ENCODE measurements at regions not wholly inside any gene's neighbourhood (a gene's known extent, or its start where the extent isn't known, plus 50 kb on each side); places are given as distances from the start of the nearest gene placed in this dataset.
A peak's percentile ranks its signal among the peaks of the same experiment; 100 is the strongest.

DNA sequence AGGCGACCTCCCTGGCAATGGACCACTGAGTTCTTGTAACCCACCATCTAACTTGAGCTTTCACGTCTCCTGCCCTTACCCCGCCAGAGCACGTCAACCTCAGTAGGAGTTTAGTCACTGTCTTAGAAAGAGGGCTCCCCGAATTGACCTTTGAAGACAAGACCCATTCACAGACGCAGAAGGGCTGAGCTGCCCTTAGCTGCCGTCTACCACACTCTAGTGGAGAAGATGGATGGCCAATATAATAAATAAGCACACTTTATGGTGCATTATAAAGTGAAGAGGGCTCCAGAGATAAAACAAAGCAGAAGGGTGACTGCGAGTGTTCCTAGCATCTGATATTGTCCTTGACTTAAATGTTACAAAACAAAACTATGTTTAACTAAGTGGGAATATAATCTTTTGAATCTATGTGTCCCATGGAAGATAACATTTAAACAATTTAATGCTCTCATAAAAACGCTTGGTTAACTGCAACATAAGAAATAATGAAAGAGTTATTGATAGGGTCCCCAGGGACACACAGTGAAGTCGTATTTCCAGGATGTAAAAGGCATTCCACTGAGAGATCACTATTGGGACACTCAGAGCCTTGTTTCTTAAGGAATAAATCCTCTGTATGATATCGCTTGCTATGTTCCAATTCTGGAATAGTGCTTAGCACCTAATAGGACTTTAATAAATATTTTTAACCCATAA, 261.1 kb downstream of the THBS2 start:
- TF ChIP-seq EP300 (IDR thresholded peaks at IDR 0.05; ENCODE audit: borderline replicate concordance) (no peak), TEAD4 (IDR thresholded peaks at IDR 0.05) (no peak)
- TF ChIP-seq, protein P1, sequence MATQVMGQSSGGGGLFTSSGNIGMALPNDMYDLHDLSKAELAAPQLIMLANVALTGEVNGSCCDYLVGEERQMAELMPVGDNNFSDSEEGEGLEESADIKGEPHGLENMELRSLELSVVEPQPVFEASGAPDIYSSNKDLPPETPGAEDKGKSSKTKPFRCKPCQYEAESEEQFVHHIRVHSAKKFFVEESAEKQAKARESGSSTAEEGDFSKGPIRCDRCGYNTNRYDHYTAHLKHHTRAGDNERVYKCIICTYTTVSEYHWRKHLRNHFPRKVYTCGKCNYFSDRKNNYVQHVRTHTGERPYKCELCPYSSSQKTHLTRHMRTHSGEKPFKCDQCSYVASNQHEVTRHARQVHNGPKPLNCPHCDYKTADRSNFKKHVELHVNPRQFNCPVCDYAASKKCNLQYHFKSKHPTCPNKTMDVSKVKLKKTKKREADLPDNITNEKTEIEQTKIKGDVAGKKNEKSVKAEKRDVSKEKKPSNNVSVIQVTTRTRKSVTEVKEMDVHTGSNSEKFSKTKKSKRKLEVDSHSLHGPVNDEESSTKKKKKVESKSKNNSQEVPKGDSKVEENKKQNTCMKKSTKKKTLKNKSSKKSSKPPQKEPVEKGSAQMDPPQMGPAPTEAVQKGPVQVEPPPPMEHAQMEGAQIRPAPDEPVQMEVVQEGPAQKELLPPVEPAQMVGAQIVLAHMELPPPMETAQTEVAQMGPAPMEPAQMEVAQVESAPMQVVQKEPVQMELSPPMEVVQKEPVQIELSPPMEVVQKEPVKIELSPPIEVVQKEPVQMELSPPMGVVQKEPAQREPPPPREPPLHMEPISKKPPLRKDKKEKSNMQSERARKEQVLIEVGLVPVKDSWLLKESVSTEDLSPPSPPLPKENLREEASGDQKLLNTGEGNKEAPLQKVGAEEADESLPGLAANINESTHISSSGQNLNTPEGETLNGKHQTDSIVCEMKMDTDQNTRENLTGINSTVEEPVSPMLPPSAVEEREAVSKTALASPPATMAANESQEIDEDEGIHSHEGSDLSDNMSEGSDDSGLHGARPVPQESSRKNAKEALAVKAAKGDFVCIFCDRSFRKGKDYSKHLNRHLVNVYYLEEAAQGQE (IDR thresholded peaks at IDR 0.05; ENCODE audit: low read depth) = no peak

DNA sequence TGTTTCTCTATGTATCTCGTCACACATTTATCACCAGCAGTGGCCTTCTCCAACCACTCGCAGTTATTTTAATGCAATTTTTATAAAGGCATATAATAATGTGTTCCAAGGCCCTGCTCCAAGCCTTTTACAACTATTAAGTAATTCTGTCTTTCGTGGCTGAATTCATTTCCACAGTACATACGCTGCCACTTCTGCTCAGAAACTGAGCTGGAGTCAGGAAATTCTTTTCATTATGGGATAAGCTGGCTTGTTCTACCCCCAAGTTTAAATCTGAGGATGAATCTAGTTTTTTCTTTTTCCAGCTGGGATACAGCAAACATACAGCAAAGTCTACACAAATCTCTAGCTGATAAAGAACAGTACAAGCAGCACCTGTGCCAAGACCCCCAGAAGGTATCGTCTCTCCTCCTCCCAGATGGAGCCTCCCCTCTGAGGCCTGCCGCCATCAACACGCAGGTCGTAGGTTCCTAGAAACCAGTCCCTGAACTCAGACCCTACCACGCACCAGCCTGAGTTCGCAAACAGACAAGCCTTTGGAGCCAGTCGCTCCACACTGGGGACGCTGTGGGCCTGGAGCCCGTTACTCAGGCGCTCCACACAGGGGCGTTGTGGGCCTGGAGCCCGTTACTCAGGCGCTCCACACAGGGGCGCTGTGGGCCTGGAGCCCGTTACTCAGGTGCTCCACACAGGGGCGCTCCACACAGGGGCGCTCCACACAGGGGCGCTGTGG, 263.5 kb downstream of the THBS2 start:
- TF ChIP-seq NFIC (IDR thresholded peaks at IDR 0.05) (no peak), EGR1 (IDR thresholded peaks at IDR 0.05) (no peak), TEAD4 (IDR thresholded peaks at IDR 0.05) (no peak), EP300 (IDR thresholded peaks at IDR 0.05; ENCODE audit: borderline replicate concordance) (no peak), RAD21 (IDR thresholded peaks at IDR 0.05; ENCODE audit: low read depth) (no peak), YY1 (IDR thresholded peaks at IDR 0.05; ENCODE audit: low read depth) (no peak), TAF1 (IDR thresholded peaks at IDR 0.05; ENCODE audit: low read depth) (no peak), FOXM1 (IDR thresholded peaks at IDR 0.05; ENCODE audit: borderline replicate concordance, low read depth) (no peak), CREB1 (IDR thresholded peaks at IDR 0.05; ENCODE audit: low read depth) (no peak)
- TF ChIP-seq, protein P2, sequence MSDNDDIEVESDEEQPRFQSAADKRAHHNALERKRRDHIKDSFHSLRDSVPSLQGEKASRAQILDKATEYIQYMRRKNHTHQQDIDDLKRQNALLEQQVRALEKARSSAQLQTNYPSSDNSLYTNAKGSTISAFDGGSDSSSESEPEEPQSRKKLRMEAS (IDR thresholded peaks at IDR 0.05) = no peak
- TF ChIP-seq, protein P3, sequence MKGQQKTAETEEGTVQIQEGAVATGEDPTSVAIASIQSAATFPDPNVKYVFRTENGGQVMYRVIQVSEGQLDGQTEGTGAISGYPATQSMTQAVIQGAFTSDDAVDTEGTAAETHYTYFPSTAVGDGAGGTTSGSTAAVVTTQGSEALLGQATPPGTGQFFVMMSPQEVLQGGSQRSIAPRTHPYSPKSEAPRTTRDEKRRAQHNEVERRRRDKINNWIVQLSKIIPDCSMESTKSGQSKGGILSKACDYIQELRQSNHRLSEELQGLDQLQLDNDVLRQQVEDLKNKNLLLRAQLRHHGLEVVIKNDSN (IDR thresholded peaks at IDR 0.05) = no peak

DNA sequence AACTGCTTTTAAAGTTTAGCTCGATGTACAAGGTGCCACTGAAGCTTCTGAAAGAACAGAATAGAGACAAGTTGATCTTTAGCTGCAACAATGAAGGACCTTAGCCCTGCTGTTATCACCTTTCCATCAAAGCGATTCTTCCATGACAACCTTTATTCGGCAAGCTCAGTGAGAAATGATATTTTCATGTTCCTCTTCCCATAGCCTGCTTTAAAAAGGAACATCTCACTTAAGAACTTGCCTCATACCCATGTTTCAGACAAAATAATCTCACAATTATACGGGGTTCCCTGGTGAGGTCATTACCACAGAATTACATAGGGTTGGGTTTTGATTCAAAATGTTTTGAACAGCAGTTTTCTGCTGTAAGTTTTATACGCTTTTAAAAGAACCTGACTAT, 264.2 kb downstream of the THBS2 start:
- TF ChIP-seq TAF1 (IDR thresholded peaks at IDR 0.05; ENCODE audit: low read depth) (no peak), TEAD4 (IDR thresholded peaks at IDR 0.05) (no peak)

DNA sequence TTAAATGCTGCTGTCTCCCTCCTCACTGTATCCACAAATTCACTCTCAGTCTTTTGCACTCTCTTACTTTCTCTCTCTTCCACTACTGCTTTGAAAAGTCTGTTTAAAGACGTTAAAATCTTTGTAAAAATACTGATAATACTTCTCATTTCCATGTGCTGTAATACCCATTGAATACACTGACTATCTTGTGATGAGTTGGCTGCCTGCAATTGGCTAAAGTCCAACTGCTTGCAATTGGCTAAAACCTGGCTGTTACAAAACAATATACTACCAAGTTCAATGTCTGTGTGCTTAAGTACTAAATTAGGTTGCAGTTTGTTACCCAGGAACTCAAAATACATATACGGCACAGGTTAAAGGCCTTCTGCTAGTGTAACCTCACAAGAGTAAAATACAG, 264.8 kb downstream of the THBS2 start:
- TF ChIP-seq ZBTB7A (IDR thresholded peaks at IDR 0.05; ENCODE audit: low read depth) (no peak), NFIC (IDR thresholded peaks at IDR 0.05) (0 out of 2 replicates have a peak, but pooled peaks have one; percentile 11)
- TF ChIP-seq, protein P2 (IDR thresholded peaks at IDR 0.05) = no peak

DNA sequence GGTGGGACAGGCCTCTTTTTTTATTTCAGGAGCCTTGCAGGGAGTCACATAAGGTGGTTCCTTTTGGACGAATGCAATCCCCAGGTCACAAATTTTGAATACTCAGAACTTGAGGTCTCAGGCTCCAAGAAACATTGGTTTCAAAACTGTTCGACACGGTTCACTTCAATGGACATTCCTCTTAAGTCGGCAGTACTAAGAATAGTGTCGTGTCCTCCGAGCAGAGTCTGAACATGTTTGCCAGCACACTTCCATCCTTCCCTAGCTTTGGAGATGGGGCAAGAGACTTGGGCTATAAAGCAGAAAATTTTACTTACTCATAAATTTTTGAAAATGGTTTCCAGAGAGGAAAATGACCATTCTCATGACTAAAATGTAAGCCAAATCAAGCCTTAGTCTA, 265.4 kb downstream of the THBS2 start:
- TF ChIP-seq FOXM1 (IDR thresholded peaks at IDR 0.05; ENCODE audit: borderline replicate concordance, low read depth) (no peak), EP300 (IDR thresholded peaks at IDR 0.05; ENCODE audit: borderline replicate concordance) (no peak), CREB1 (IDR thresholded peaks at IDR 0.05; ENCODE audit: low read depth) (no peak), CEBPB (IDR thresholded peaks at IDR 0.05) (no peak)
- TF ChIP-seq, protein P1 (IDR thresholded peaks at IDR 0.05; ENCODE audit: low read depth) = no peak

DNA sequence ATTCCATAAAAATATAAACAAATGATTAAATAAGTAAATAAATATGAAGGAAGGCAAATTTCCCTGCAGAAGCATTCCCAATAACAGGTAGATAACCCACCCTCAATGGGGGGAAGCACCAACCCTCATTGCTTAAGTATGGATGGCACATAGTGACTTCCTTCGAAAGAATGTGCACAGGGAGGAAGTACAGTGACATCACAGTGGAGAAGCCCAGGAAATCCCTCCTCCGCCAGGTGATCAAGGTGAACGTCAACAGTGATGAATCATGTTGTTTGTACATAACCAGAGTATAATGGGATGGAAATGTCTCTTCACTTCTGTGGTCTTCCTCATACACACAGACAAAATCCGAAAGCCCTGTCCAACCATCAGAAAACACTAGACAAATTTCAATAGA, 267.9 kb downstream of the THBS2 start:
- no peak for TF ChIP-seq CEBPB (IDR thresholded peaks at IDR 0.05)
- no peak for TF ChIP-seq EP300 (IDR thresholded peaks at IDR 0.05; ENCODE audit: borderline replicate concordance)
- no peak for TF ChIP-seq TCF12 (IDR thresholded peaks at IDR 0.05; ENCODE audit: low read depth)
- TF ChIP-seq, protein P3 (IDR thresholded peaks at IDR 0.05) = no peak
- TF ChIP-seq TEAD4 (IDR thresholded peaks at IDR 0.05) = no peak
- TF ChIP-seq, protein P2 (IDR thresholded peaks at IDR 0.05) = no peak
- no peak for TF ChIP-seq TAF1 (IDR thresholded peaks at IDR 0.05; ENCODE audit: low read depth)
